Activated gamma-delta T cell treated with Interleukin-2 at 50 U/mL for 16 hours (primary cell): ENCODE measurements at regions not wholly inside any gene's neighbourhood (a gene's known extent, or its start where the extent isn't known, plus 50 kb on each side); places are given as distances from the start of the nearest gene placed in this dataset.

ENCODE experiments used
- DNase-seq: peaks from one replicate; pipeline ENCODE4 v3.0.0-alpha.2; 2020

- no peak for DNase-seq
Measured at GRCh38 chr2:34353509-34354113, 754.5 kb upstream of the FAM98A start.

- DNase-seq, result no peak
Measured at GRCh38 chr2:34349527-34349926, 750.4 kb upstream of the FAM98A start.

GRCh38 chr2:34345030-34345429, 745.9 kb upstream of the FAM98A start:
- no peak for DNase-seq

- DNase-seq, result no peak
Measured at GRCh38 chr2:34340307-34340706, 741.2 kb upstream of the FAM98A start.

- no peak for DNase-seq
Measured at GRCh38 chr2:34337735-34338134, 738.6 kb upstream of the FAM98A start.

- DNase-seq, result no peak
Measured at GRCh38 chr2:34332813-34333212, 733.7 kb upstream of the FAM98A start.

GRCh38 chr2:34320056-34320455, 721.0 kb upstream of the FAM98A start:
- no peak for DNase-seq

- DNase-seq, result no peak
Measured at GRCh38 chr2:34317797-34318196, 718.7 kb upstream of the FAM98A start.

GRCh38 chr2:34316788-34317187, 717.7 kb upstream of the FAM98A start:
- DNase-seq, result no peak

- no peak for DNase-seq
Measured at GRCh38 chr2:34311816-34312215, 712.7 kb upstream of the FAM98A start.

- no peak for DNase-seq
Measured at GRCh38 chr2:34308140-34308539, 709.0 kb upstream of the FAM98A start.

GRCh38 chr2:34307636-34308035, 708.5 kb upstream of the FAM98A start:
- DNase-seq, result no peak

GRCh38 chr2:34306745-34307144, 707.6 kb upstream of the FAM98A start:
- no peak for DNase-seq

GRCh38 chr2:34305587-34305986, 706.5 kb upstream of the FAM98A start:
- no peak for DNase-seq

- no peak for DNase-seq
Measured at GRCh38 chr2:34294961-34295360, 695.9 kb upstream of the FAM98A start.

GRCh38 chr2:34291076-34291475, 692.0 kb upstream of the FAM98A start:
- DNase-seq, result no peak

GRCh38 chr2:34288016-34288415, 688.9 kb upstream of the FAM98A start:
- DNase-seq, result no peak

- DNase-seq, result no peak
Measured at GRCh38 chr2:34280606-34281005, 681.5 kb upstream of the FAM98A start.

GRCh38 chr2:34266908-34267697, 668.0 kb upstream of the FAM98A start:
- DNase-seq, result no peak

- no peak for DNase-seq
Measured at GRCh38 chr2:34261701-34262100, 662.6 kb upstream of the FAM98A start.

GRCh38 chr2:34254272-34254878, 655.3 kb upstream of the FAM98A start:
- DNase-seq, result no peak

GRCh38 chr2:34252111-34252510, 653.0 kb upstream of the FAM98A start:
- DNase-seq, result no peak

- no peak for DNase-seq
Measured at GRCh38 chr2:34251578-34251977, 652.5 kb upstream of the FAM98A start.

- DNase-seq, result no peak
Measured at GRCh38 chr2:34244195-34244594, 645.1 kb upstream of the FAM98A start.
